ENCODE measurements at regions not wholly inside any gene's neighbourhood (a gene's known extent, or its start where the extent isn't known, plus 50 kb on each side); places are given as distances from the start of the nearest gene placed in this dataset.

GRCh38 chr7:67713451-67714056 is 716.9 kb downstream of the TYW1 start:
- Histone ChIP-seq H4K20me1 (ENCODE audit: low read length) (no peaks in the 10 kb centered on the region), H3K9ac (ENCODE audit: low read length) (no peak overlapping the region), H2AFZ (ENCODE audit: low read length) (no peak overlapping the region), H3K4me2 (ENCODE audit: low read length) (no peak overlapping the region), H3K79me2 (ENCODE audit: low read length) (no peaks in the 10 kb centered on the region), H3K9me2 (replicated peaks; ENCODE audit: low read length) (no peaks in the 10 kb centered on the region), H3K36me3 (ENCODE audit: low read depth, low read length) (no peaks in the 10 kb centered on the region), H3K4me3 (ENCODE audit: low read length) (no peak overlapping the region), H3K27me3 (ENCODE audit: low read length) (no peaks in the 10 kb centered on the region), H3K9me3 (ENCODE audit: low read length) (no peaks in the 10 kb centered on the region), H3K4me1 (ENCODE audit: insufficient read depth, low read length) (no peaks in the 10 kb centered on the region), H3K27ac (ENCODE audit: low read length) (no peak overlapping the region), H3F3A (ENCODE audit: low read length, unreplicated experiment) (no peaks in the 10 kb centered on the region)
- intact Hi-C loops (cut with micrococcal nuclease) = no loop called here
- ChIA-PET POLR2A (ENCODE audit: unreplicated experiment) (no interaction called here), CTCF (no interaction called here)
- BruUV-seq (replicated peaks) = no TSS peak
- DNase-seq (no peak), ATAC-seq (no peak)
- no peak for TF ChIP-seq EZH2phosphoT487 (IDR thresholded peaks at IDR 0.05; ENCODE audit: borderline replicate concordance, low read length)
- no peak for TF ChIP-seq CTCF (conservative IDR thresholded peaks at IDR 0.05; ENCODE audit: low read depth, low read length)
- TF ChIP-seq EZH2 (IDR thresholded peaks at IDR 0.05; ENCODE audit: low read length, unreplicated experiment) = no peak

- Histone ChIP-seq H3K9me2 (replicated peaks; ENCODE audit: low read length) (no peaks in the 10 kb centered on the region), H3K4me1 (ENCODE audit: insufficient read depth, low read length) (no peaks in the 10 kb centered on the region), H3K27ac (ENCODE audit: low read length) (no peak overlapping the region), H2AFZ (ENCODE audit: low read length) (no peak overlapping the region), H4K20me1 (ENCODE audit: low read length) (no peaks in the 10 kb centered on the region), H3K27me3 (ENCODE audit: low read length) (no peaks in the 10 kb centered on the region), H3K4me3 (ENCODE audit: low read length) (no peak overlapping the region), H3K9ac (ENCODE audit: low read length) (no peak overlapping the region), H3K9me3 (ENCODE audit: low read length) (no peaks in the 10 kb centered on the region), H3F3A (ENCODE audit: low read length, unreplicated experiment) (no peaks in the 10 kb centered on the region), H3K4me2 (ENCODE audit: low read length) (no peak overlapping the region), H3K36me3 (ENCODE audit: low read depth, low read length) (no peaks in the 10 kb centered on the region), H3K79me2 (ENCODE audit: low read length) (no peaks in the 10 kb centered on the region)
- TF ChIP-seq CTCF (conservative IDR thresholded peaks at IDR 0.05; ENCODE audit: low read depth, low read length) (no peak), EZH2 (IDR thresholded peaks at IDR 0.05; ENCODE audit: low read length, unreplicated experiment) (no peak), EZH2phosphoT487 (IDR thresholded peaks at IDR 0.05; ENCODE audit: borderline replicate concordance, low read length) (no peak)
- ATAC-seq (no peak), DNase-seq (no peak)
- intact Hi-C loops (cut with micrococcal nuclease) = no loop called here
- CTCF ChIA-PET = no interaction called here
- POLR2A ChIA-PET (ENCODE audit: unreplicated experiment) = no interaction called here
- BruUV-seq (replicated peaks) = no TSS peak
Measured at GRCh38 chr7:67716729-67717128, 720.1 kb downstream of the TYW1 start.

- ChIA-PET CTCF (no interaction called here), POLR2A (ENCODE audit: unreplicated experiment) (no interaction called here)
- ATAC-seq = no peak
- no peak for DNase-seq
- Histone ChIP-seq H3K36me3 (ENCODE audit: low read depth, low read length) (no peaks in the 10 kb centered on the region), H3K79me2 (ENCODE audit: low read length) (no peaks in the 10 kb centered on the region), H3K4me2 (ENCODE audit: low read length) (no peak overlapping the region), H3K27ac (ENCODE audit: low read length) (no peak overlapping the region), H4K20me1 (ENCODE audit: low read length) (no peaks in the 10 kb centered on the region), H3K4me3 (ENCODE audit: low read length) (no peak overlapping the region), H3K27me3 (ENCODE audit: low read length) (no peaks in the 10 kb centered on the region), H3K9me2 (replicated peaks; ENCODE audit: low read length) (no peaks in the 10 kb centered on the region), H3F3A (ENCODE audit: low read length, unreplicated experiment) (no peaks in the 10 kb centered on the region), H3K9me3 (ENCODE audit: low read length) (no peaks in the 10 kb centered on the region), H3K4me1 (ENCODE audit: insufficient read depth, low read length) (no peaks in the 10 kb centered on the region), H3K9ac (ENCODE audit: low read length) (no peak overlapping the region), H2AFZ (ENCODE audit: low read length) (no peak overlapping the region)
- BruUV-seq (replicated peaks) = no TSS peak
- TF ChIP-seq CTCF (conservative IDR thresholded peaks at IDR 0.05; ENCODE audit: low read depth, low read length) (no peak), EZH2phosphoT487 (IDR thresholded peaks at IDR 0.05; ENCODE audit: borderline replicate concordance, low read length) (no peak), EZH2 (IDR thresholded peaks at IDR 0.05; ENCODE audit: low read length, unreplicated experiment) (no peak)
- intact Hi-C loops (cut with micrococcal nuclease) = no loop called here
Measured at GRCh38 chr7:67723591-67723990, 727.0 kb downstream of the TYW1 start.
